ENCODE measurements at regions not wholly inside any gene's neighbourhood (a gene's known extent, or its start where the extent isn't known, plus 50 kb on each side); places are given as distances from the start of the nearest gene placed in this dataset.

DNA sequence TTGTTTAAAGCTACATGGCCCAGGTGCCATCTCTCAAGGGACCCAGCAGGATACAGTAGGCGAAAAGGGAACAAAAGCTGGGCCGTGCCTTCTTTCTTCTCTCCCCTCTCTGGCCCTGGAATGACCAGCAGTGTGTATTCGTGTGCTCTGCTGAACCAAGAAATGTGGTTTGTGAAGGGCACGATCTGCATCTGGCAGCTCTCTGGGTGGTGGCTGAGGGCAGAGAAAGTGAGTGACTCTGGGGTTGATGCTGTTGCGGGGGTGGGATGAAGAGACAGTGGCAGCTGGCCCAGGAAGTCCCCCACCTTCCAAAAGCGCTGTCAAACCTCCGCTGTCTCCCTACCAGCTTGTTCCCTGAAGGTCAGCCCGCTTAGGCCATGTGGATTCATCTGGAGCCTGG is 88.3 kb downstream of the CLDN34 start:
- H3K4me1 ChIP-seq (ENCODE audit: insufficient read depth, low read length, severe bottlenecking), result no peaks in the 10 kb centered on the region
- H4K20me1 ChIP-seq (ENCODE audit: insufficient read depth, low read length), result no peaks in the 10 kb centered on the region
- H3K79me2 ChIP-seq (ENCODE audit: insufficient read depth, low read length), result no peaks in the 10 kb centered on the region
- H3K27ac ChIP-seq (ENCODE audit: low read depth, low read length, poor library complexity, severe bottlenecking), result no peak overlapping the region
- H3K9me3 ChIP-seq (ENCODE audit: low read length), result no peaks in the 10 kb centered on the region
- H3F3A ChIP-seq (ENCODE audit: insufficient read depth, low read length), result no peaks in the 10 kb centered on the region
- no peak overlapping the region for H3K4me3 ChIP-seq (ENCODE audit: low read depth, low read length, poor library complexity, severe bottlenecking)
- H3K27me3 ChIP-seq (ENCODE audit: insufficient read depth, low read length), result no peaks in the 10 kb centered on the region
- no peaks in the 10 kb centered on the region for H3K9me2 ChIP-seq (ENCODE audit: low read depth, low read length)
- TF ChIP-seq EZH2 (IDR thresholded peaks at IDR 0.05; ENCODE audit: borderline replicate concordance, low read length), result no peak
- no peaks in the 10 kb centered on the region for H3K36me3 ChIP-seq (ENCODE audit: insufficient read depth, low read length)
- H3K9ac ChIP-seq (ENCODE audit: low read length), result no peak overlapping the region
- no peak overlapping the region for H2AFZ ChIP-seq (ENCODE audit: low read length)
- no peak overlapping the region for H3K4me2 ChIP-seq (ENCODE audit: low read length)

DNA sequence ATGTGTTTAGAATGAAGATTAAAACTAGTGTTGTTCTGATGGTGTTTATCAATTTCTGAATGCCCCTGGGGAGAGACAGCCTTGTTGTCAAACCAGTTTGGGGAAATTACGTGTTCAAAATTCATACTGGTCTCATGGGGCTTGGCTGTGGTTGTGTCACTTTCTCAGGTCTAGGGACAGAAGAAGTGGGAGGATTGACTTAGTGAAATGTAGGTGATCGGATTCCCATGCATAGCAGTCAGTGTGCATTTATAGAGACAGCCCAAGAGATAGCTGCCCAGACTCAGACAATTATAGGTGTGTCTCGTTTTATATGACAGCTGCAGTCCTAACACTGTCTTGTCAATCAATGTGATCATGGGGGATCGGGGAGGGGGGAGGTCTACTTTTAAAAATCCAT is 94.4 kb upstream of the CLCN4 start:
- Histone ChIP-seq H3K27me3 (ENCODE audit: insufficient read depth, low read length) (no peaks in the 10 kb centered on the region), H3K4me2 (ENCODE audit: low read length) (no peak overlapping the region), H2AFZ (ENCODE audit: low read length) (no peak overlapping the region), H3K9me3 (ENCODE audit: low read length) (no peaks in the 10 kb centered on the region), H3K9me2 (ENCODE audit: low read depth, low read length) (no peaks in the 10 kb centered on the region), H3K36me3 (ENCODE audit: insufficient read depth, low read length) (no peaks in the 10 kb centered on the region), H3F3A (ENCODE audit: insufficient read depth, low read length) (no peaks in the 10 kb centered on the region), H3K4me1 (ENCODE audit: insufficient read depth, low read length, severe bottlenecking) (no peaks in the 10 kb centered on the region), H4K20me1 (ENCODE audit: insufficient read depth, low read length) (no peaks in the 10 kb centered on the region), H3K27ac (ENCODE audit: low read depth, low read length, poor library complexity, severe bottlenecking) (no peak overlapping the region), H3K9ac (ENCODE audit: low read length) (no peak overlapping the region), H3K79me2 (ENCODE audit: insufficient read depth, low read length) (no peaks in the 10 kb centered on the region), H3K4me3 (ENCODE audit: low read depth, low read length, poor library complexity, severe bottlenecking) (no peak overlapping the region)
- TF ChIP-seq, protein P1, sequence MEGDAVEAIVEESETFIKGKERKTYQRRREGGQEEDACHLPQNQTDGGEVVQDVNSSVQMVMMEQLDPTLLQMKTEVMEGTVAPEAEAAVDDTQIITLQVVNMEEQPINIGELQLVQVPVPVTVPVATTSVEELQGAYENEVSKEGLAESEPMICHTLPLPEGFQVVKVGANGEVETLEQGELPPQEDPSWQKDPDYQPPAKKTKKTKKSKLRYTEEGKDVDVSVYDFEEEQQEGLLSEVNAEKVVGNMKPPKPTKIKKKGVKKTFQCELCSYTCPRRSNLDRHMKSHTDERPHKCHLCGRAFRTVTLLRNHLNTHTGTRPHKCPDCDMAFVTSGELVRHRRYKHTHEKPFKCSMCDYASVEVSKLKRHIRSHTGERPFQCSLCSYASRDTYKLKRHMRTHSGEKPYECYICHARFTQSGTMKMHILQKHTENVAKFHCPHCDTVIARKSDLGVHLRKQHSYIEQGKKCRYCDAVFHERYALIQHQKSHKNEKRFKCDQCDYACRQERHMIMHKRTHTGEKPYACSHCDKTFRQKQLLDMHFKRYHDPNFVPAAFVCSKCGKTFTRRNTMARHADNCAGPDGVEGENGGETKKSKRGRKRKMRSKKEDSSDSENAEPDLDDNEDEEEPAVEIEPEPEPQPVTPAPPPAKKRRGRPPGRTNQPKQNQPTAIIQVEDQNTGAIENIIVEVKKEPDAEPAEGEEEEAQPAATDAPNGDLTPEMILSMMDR (IDR thresholded peaks at IDR 0.05; ENCODE audit: low read length), result no peak
- TF ChIP-seq EZH2 (IDR thresholded peaks at IDR 0.05; ENCODE audit: borderline replicate concordance, low read length), result no peak

DNA sequence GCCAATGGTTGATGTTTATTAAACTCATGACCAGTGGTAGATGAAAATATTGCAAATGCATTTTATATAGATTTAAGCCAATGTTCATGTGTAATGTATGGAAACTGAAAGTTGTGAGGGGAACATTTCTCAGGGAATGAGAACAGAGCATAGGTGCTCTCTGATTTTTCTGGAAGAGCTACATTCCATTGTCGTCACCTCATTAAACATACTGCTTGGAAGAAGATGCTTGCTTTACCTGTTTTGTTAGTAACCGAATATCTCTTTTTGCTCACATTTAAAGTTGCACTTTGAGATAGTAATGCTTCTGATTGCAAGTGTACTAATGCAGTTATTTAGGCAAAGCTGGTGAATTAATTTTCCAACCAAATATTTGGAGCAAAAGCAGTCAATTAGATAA is 93.8 kb upstream of the CLCN4 start:
- TF ChIP-seq, protein P1 (IDR thresholded peaks at IDR 0.05; ENCODE audit: low read length), result no peak
- TF ChIP-seq EZH2 (IDR thresholded peaks at IDR 0.05; ENCODE audit: borderline replicate concordance, low read length), result no peak
- no peak overlapping the region for H3K9ac ChIP-seq (ENCODE audit: low read length)
- no peaks in the 10 kb centered on the region for H3K79me2 ChIP-seq (ENCODE audit: insufficient read depth, low read length)
- no peaks in the 10 kb centered on the region for H3K9me2 ChIP-seq (ENCODE audit: low read depth, low read length)
- H3F3A ChIP-seq (ENCODE audit: insufficient read depth, low read length), result no peaks in the 10 kb centered on the region
- H3K36me3 ChIP-seq (ENCODE audit: insufficient read depth, low read length), result no peaks in the 10 kb centered on the region
- no peaks in the 10 kb centered on the region for H4K20me1 ChIP-seq (ENCODE audit: insufficient read depth, low read length)
- no peaks in the 10 kb centered on the region for H3K4me1 ChIP-seq (ENCODE audit: insufficient read depth, low read length, severe bottlenecking)
- no peak overlapping the region for H2AFZ ChIP-seq (ENCODE audit: low read length)
- H3K9me3 ChIP-seq (ENCODE audit: low read length), result no peaks in the 10 kb centered on the region
- H3K4me2 ChIP-seq (ENCODE audit: low read length), result no peak overlapping the region
- no peak overlapping the region for H3K27ac ChIP-seq (ENCODE audit: low read depth, low read length, poor library complexity, severe bottlenecking)
- H3K4me3 ChIP-seq (ENCODE audit: low read depth, low read length, poor library complexity, severe bottlenecking), result no peak overlapping the region
- no peaks in the 10 kb centered on the region for H3K27me3 ChIP-seq (ENCODE audit: insufficient read depth, low read length)

DNA sequence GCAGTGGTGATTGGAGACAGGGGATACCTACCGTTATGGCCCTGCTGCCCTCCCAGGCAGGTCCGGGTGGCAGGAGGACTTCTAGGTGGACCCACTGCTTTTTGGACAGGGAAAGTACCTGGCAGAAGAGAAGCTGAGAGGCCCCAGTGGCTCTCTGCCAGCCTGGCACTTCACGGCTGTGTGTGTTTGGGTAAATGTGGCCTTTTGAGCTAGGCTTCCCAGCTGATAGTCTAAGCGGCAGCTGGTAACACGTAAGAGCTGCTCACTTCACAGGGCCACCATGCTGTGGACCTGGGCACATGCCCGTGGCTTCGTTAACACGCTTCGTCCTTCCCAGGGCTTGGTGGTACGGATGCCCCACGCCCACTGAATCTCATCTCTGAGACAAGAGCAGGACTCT is 92.0 kb upstream of the CLCN4 start:
- Histone ChIP-seq H3K4me1 (ENCODE audit: insufficient read depth, low read length, severe bottlenecking) (no peaks in the 10 kb centered on the region), H3K9me3 (ENCODE audit: low read length) (no peaks in the 10 kb centered on the region), H3K9ac (ENCODE audit: low read length) (no peak overlapping the region), H3K27ac (ENCODE audit: low read depth, low read length, poor library complexity, severe bottlenecking) (no peak overlapping the region), H3K27me3 (ENCODE audit: insufficient read depth, low read length) (no peaks in the 10 kb centered on the region), H4K20me1 (ENCODE audit: insufficient read depth, low read length) (no peaks in the 10 kb centered on the region), H3K4me3 (ENCODE audit: low read depth, low read length, poor library complexity, severe bottlenecking) (no peak overlapping the region), H3F3A (ENCODE audit: insufficient read depth, low read length) (no peaks in the 10 kb centered on the region), H3K36me3 (ENCODE audit: insufficient read depth, low read length) (no peaks in the 10 kb centered on the region), H3K79me2 (ENCODE audit: insufficient read depth, low read length) (no peaks in the 10 kb centered on the region), H3K9me2 (ENCODE audit: low read depth, low read length) (no peaks in the 10 kb centered on the region), H2AFZ (ENCODE audit: low read length) (no peak overlapping the region), H3K4me2 (ENCODE audit: low read length) (no peak overlapping the region)
- TF ChIP-seq EZH2 (IDR thresholded peaks at IDR 0.05; ENCODE audit: borderline replicate concordance, low read length), result no peak
- TF ChIP-seq, protein P1 (IDR thresholded peaks at IDR 0.05; ENCODE audit: low read length), result no peak

Measured in OCI-LY1 (cell line).